ENCODE measurements at regions not wholly inside any gene's neighbourhood (a gene's known extent, or its start where the extent isn't known, plus 50 kb on each side); places are given as distances from the start of the nearest gene placed in this dataset.

DNA sequence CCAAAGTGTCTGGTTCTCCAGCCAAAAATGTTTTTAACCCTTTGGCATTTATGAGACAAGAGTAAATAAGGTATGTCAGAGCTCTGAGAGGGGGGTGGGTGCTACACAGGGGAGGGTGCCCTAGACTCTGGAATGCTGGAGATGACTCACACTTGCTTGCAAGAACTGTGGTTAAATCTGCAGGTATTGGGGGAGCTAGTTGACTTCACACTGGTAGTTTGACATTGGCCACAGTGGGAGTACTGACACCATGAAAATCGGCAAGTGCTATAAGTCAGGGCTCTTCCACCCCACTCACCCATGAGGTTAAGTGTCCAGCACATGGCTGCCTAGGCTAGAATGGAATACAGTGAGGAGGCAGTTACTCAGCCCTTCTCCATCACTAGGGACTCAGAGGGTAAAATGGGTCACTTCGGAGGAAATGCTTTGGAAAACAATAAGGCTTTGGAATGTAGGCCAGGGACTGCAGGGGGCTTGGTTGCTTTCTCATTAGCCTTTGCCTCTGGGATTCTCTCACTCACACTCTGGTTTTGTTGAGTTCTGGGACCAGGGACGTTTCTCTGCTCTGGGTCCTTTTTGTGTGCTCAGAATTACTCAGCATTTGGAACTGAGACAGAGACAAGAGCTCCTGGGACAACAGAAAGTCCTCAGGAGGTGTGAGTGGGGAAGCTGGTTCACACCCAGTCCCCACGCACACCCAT lies 91.6 kb downstream of the ACKR3 start (continued):
- TF ChIP-seq RAD21 (IDR thresholded peaks at IDR 0.05 in 1 of 2, conservative IDR thresholded peaks at IDR 0.05 in 1 of 2; ENCODE audit: low read depth in 2 of 2, low read length in 2 of 2) (peak in 1 of 2 experiments; percentile 6; a peak in 1 of 4 replicates), PHF8 (conservative IDR thresholded peaks at IDR 0.05; ENCODE audit: low read depth, low read length) (no peak), CHD1 (IDR thresholded peaks at IDR 0.05; ENCODE audit: low read depth, low read length) (no peak)

All from H1 (cell line).